Inflammatory macrophage treated with lipopolysaccharide for 1 hour (primary cell): ENCODE measurements at regions not wholly inside any gene's neighbourhood (a gene's known extent, or its start where the extent isn't known, plus 50 kb on each side); places are given as distances from the start of the nearest gene placed in this dataset.
A peak's percentile ranks its signal among the peaks of the same experiment; 100 is the strongest.
"Not testable (repeated sequence)": the region's sequence is repeated elsewhere in the genome, so short reads cannot be mapped to it uniquely, and the experiment has no call there.

Experiments
- DNase-seq, 2 donors: peaks; one replicate each; pipeline ENCODE4 v3.0.0-alpha.2; 2020 to 2022

DNA sequence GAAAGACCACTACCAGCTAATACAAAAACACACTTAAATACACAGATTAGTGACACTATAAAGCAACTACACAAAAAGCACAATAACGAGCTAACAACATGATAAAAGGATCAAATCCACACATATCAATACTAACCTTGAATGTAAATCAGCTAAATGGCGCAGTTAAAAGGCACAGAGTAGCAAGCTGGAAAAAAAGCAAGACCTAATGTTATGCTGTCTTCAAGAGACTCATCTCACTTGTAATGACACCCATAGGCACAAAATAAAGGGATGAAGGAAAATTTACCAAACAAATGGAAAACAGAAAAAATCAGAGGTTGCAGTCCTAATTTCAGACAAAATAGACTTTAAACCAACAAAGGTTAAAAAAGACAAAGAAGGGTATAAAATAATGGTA, 86.3 kb downstream of the NUS1 start:
- no peak for DNase-seq

DNA sequence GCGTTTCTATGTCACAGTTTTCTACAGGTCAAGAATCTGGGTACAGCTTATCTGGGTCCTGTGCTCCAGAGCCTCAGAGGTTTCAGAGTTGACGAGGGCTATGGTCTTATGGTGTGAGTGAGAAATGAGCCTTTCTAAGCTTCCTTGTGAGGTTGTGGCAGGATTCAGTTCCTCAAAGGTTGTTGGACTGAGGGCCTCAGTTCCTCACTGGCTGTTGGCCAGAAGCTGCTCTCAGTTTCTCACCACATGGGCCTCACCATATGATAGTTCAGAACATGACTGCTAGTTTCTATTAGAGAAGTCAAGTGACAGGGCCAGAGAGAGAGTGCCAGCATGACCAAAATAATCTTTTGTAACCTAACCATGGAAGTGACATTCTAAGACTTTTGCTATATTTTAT, 96.1 kb downstream of the NUS1 start:
- DNase-seq = peak; percentile 14 to 21

GRCh38 chr6:117776441-117776840, 101.2 kb downstream of the NUS1 start:
- peak in 1 of 2 donors; percentile 5 for DNase-seq

GRCh38 chr6:117781550-117781949, 106.3 kb downstream of the NUS1 start:
- DNase-seq = no peak

DNA sequence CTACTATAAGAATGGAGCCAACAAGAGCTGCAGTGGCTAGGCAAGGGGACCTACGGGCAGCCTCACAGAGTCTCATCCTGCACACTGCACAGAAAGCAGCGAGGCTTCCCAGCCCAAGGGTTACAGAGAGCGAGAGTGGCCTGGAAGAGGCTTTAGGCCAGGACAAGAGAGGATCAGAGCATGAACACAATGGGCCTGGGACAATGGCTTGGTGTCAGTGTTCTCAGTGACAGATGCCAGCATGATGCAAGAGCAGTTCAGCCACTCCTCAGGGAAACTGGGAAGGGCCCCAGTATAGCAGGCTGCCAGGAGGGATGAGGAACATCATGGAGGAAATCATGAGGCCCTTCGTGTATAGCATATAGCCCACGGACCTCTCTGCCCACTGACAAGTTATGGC, 108.0 kb downstream of the NUS1 start:
- DNase-seq = no peak

GRCh38 chr6:117791012-117791411, 115.7 kb downstream of the NUS1 start:
- no peak for DNase-seq

DNA sequence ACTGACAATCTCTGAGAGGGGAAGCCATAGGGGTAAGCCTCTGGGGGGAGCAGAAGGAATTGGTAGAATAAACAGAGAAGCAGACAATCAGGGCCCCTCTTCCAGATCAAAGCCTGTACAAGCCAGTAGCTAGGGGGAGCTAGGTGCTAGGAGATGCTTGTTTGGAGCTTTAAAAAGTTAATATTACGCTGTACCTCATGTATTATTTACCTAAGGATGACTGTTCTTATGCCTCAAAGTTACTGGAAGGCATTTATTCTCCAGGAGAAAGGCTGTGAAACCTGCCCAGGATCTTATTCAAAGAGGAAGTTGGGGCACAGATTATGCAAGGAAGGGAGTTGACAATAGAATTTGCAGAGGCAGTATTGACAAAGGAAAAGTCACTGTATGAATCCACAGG, 111.8 kb upstream of the SLC35F1 start:
- no peak for DNase-seq

DNA sequence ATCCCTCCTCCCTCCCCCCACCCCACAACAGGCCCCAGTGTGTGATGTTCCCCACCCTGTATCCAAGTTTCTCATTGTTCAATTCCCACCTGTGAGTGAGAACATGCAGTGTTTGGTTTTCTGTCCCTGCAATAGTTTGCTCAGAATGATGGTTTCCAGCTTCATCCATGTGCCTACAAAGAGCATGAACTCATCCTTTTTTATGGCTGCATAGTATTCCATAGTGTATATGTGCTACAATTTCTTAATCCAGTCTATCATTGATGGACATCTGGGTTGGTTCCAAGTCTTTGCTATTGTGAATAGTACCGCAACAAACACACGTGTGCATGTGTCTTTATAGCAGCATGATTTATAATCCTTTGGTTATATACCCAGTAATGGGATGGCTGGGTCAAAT, 108.2 kb upstream of the SLC35F1 start:
- not testable (repeated sequence) for DNase-seq

DNA sequence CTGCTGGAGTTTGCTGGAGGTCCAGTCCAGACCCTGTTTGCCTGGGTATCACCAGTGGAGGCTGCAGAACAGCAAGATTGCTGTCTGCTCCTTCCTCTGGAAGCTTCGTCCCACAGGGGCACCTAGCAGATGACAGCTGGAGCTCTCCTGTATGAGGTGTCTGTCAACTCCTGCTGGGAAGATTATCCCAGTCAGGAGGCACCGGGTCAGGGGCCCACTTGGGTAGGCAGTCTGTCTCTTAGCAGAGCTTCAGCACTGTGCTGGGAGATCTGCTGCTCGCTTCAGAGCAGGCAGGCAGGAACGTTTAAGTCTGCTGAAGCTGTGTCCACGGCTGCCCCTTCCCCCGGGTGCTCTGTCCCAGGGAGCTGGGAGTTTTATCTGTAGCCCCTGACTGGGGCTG, 96.8 kb upstream of the SLC35F1 start:
- no peak for DNase-seq

DNA sequence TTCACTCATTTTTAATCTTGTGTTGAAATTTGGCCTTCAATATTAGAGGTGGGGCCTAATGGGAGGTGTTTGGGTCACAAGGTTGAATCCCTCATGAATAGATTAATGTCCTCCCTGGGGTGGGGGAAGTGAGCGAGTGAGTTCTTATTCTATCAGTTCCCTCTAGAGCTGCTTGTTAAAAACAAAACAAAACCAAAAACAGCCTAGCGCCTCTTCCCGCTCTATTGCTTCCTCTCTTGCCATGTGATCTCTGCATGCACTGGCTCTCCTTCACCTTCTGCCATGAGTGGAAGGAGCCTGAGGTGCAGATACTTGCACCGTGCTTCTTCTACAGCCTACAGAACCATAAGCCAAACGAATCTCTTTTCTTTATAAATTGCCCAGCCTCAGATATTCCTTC, 89.6 kb upstream of the SLC35F1 start:
- DNase-seq = no peak

DNA sequence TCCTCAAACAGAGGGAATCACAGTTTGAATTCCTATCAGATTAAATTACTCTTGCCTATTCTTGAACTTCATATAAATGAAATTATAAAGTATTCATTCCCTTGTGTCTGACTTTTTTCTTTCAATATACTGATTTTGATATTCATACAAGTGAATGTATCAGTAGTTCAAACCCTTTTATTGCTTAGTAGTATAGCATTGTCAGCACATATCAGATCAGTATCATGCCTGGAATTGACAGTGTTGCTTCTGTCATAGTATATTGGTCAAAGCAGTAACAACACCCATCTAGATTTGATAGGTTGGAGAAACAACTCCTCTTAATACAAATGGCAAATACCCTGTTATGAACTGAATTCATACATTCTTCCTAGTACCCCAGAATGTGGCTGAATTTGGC, 89.1 kb upstream of the SLC35F1 start:
- DNase-seq = no peak

DNA sequence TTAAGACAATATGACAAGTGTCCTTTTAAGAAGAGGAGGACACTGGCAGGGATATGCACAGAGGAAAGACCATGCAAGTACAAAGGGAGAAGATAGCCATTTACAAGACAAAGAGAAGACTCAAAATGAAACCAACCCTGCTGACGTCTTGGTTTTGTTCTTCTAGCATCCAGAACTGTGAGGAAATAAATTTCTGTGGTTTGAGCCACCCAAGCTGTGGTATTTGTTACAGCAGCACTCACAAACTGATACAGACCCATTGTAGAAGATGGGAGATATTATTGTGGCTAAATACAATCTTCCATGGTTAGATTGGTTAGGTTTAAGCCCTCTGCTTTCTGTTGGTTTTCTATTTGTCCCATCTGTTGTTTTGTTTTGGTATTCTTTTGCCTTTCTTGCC, 88.6 kb upstream of the SLC35F1 start:
- no peak for DNase-seq

DNA sequence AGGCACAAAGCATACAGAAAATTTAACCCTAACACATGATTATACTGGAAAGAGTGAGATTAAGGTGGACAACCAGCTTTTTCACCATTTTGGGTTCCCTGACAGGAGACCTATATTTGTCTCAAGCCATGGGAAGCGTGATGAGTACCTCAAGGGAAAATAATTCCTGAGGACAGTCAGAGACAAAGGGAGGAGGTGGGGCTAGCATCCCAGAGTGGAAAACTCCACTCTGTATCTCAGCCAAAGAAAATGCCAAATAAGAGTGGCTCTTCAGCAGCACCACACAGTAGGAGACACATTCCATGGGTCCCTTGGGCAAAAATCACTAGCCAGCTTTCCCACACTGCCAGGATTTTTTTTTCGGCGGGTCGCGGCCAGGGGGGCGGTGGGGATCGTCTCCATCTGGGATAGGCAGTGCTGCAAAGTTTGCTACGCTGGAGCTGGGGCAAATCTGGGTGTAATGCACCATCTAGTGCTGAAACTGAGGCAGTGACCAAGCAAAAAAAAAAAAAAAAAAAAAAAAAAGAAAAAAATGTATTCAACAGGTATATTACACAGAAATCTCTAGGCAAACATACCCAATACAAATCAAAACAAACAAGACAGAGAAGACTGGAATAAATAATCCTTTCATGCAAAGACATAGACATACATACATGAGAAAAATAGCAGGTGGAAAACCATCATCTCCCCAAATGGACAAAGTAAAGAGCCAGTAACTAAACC, 77.3 kb upstream of the SLC35F1 start:
- no peak for DNase-seq

GRCh38 chr6:117837261-117837660, 69.8 kb upstream of the SLC35F1 start:
- DNase-seq = no peak

GRCh38 chr6:117840541-117840983, 66.5 kb upstream of the SLC35F1 start:
- peak; percentile 12 to 50 for DNase-seq

- no peak for DNase-seq
Measured at GRCh38 chr6:117847912-117848311, 59.2 kb upstream of the SLC35F1 start.

DNA sequence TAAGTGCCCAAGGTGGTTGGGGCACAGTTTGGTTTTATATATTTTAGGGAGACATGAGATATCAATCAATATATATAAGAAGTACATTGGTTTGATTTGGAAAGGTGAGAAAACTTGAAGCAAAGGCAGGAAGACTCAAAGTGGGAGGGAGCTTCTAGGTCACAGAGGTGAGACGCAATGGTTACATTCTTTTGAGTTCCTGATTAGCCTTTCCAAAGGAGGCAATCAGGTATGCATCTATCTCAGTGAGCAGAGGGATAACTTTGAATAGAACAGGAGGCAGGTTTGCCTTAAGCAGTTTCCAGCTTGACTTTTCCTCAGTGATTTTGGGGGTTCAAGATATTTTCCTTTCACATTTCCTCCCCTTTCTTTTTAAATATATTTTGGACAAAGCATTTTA, 58.0 kb upstream of the SLC35F1 start:
- no peak for DNase-seq
